H1 (cell line): ENCODE measurements at regions not wholly inside any gene's neighbourhood (a gene's known extent, or its start where the extent isn't known, plus 50 kb on each side); places are given as distances from the start of the nearest gene placed in this dataset.

ENCODE experiments used
- CTCF ChIA-PET: fragments of 300-600 bp; sonication (Branson Sonifier 250); formaldehyde crosslinking; loops from one replicate; lab custom pipeline; 2021; ENCODE audit not compliant: partially characterized antibody; lab: Charles Lee
- POLR2A ChIA-PET: fragments of 300-600 bp; sonication (Branson Sonifier 250); formaldehyde crosslinking; loops from one replicate; lab custom pipeline; 2021; ENCODE audit warnings: inconsistent platforms; ENCODE audit not compliant: partially characterized antibody; lab: Charles Lee
- DNase-seq, 2 experiments: peaks; one replicate each; pipeline versions ENCODE4 v3.0.0 to v3.0.0-alpha.2; 2010 to 2022; ENCODE audit warnings: low spot score in 2 of 2, low read depth in 1 of 2, mixed read lengths in 1 of 2
- FAIRE-seq: peaks from 2 replicates; lab custom pipeline; 2011; peaks lifted over from hg19 to GRCh38; lab: Jason Lieb, UNC
- H2AFZ ChIP-seq: 2 replicates; pipeline ENCODE4 v1.8.1; 2012; ENCODE audit warnings: low read length, inconsistent platforms
- H2AK5ac ChIP-seq: 2 replicates; pipeline ENCODE4 v1.6.1; 2013; ENCODE audit warnings: low read depth, low read length
- H2BK120ac ChIP-seq: replicated peaks from 2 replicates; pipeline ENCODE3; 2013; ENCODE audit warnings: low read depth, low read length, inconsistent platforms
- H2BK12ac ChIP-seq: 2 replicates; pipeline ENCODE4 v1.6.1; 2013; ENCODE audit warnings: low read depth, low read length
- H2BK15ac ChIP-seq: 2 replicates; pipeline ENCODE4 v1.6.1; 2013; ENCODE audit warnings: low read length
- H2BK20ac ChIP-seq: 2 replicates; pipeline ENCODE4 v1.6.1; 2013; ENCODE audit warnings: low read length
- H2BK5ac ChIP-seq: 2 replicates; pipeline ENCODE4 v1.6.1; 2013; ENCODE audit warnings: low read depth, low read length
- H3K14ac ChIP-seq: 2 replicates; pipeline ENCODE4 v1.6.1; 2013; ENCODE audit warnings: inconsistent platforms; ENCODE audit not compliant: insufficient read length
- H3K18ac ChIP-seq: 2 replicates; pipeline ENCODE4 v1.6.1; 2013; ENCODE audit warnings: low read length; ENCODE audit errors: extremely low read depth
- H3K23ac ChIP-seq: 2 replicates; pipeline ENCODE4 v1.6.1; 2013; ENCODE audit warnings: inconsistent platforms; ENCODE audit not compliant: insufficient read length
- H3K23me2 ChIP-seq: 2 replicates; pipeline ENCODE4 v1.6.1; 2013; ENCODE audit warnings: low read depth, low read length
- H3K27ac ChIP-seq: 2 replicates; pipeline ENCODE4 v1.6.1; 2011; ENCODE audit warnings: low read depth, low read length, inconsistent platforms
- H3K27me3 ChIP-seq, 4 experiments: replicated peaks in 1 of 4; 1 replicate in 1 of 4; 2 replicates in 3 of 4; pipeline versions ENCODE4 v1.6.1 to v1.8.1; 2011 to 2013; ENCODE audit warnings: low read length in 3 of 4, mild to moderate bottlenecking in 3 of 4, inconsistent platforms in 2 of 4, mixed read lengths in 2 of 4, moderate library complexity in 1 of 4; ENCODE audit not compliant: control insufficient read depth in 3 of 4, insufficient read depth in 3 of 4; ENCODE audit errors: extremely low read depth in 1 of 4
- H3K36me3 ChIP-seq, 4 experiments: 2 replicates each; pipeline versions ENCODE4 v1.6.1 to v1.8.1; 2011 to 2013; ENCODE audit warnings: mild to moderate bottlenecking in 4 of 4, low read length in 3 of 4, moderate library complexity in 2 of 4, control low read depth in 1 of 4, inconsistent platforms in 1 of 4; ENCODE audit not compliant: insufficient read depth in 4 of 4, control insufficient read depth in 2 of 4
- H3K4ac ChIP-seq: replicated peaks from 2 replicates; pipeline ENCODE3; 2013; ENCODE audit warnings: low read length, low read depth, mixed read lengths, inconsistent platforms; ENCODE audit not compliant: insufficient read length
- H3K4me1 ChIP-seq, 4 experiments: replicated peaks in 1 of 4; 1 replicate in 1 of 4; 2 replicates in 3 of 4; pipeline versions ENCODE4 v1.6.1 to v1.8.1; 2011 to 2013; ENCODE audit warnings: low read length in 3 of 4, inconsistent platforms in 2 of 4, mixed read lengths in 1 of 4; ENCODE audit not compliant: insufficient read depth in 4 of 4, control insufficient read depth in 3 of 4
- H3K4me2 ChIP-seq, 2 experiments: 2 replicates each; pipeline versions ENCODE4 v1.6.1 to v1.8.1; 2011 to 2013; ENCODE audit warnings: low read depth in 2 of 2, low read length in 2 of 2, control low read depth in 1 of 2, inconsistent platforms in 1 of 2, mild to moderate bottlenecking in 1 of 2; ENCODE audit not compliant: insufficient read depth in 1 of 2
- H3K4me3 ChIP-seq, 4 experiments: fragments of 200-600, 300-600 bp in 1 of 4; sonication (generic), shearing (Covaris generic), sonication (Bioruptor Twin) in 1 of 4; 2 replicates each; pipeline versions ENCODE4 v1.5.1 to v1.8.1; 2011 to 2016; ENCODE audit warnings: low read length in 4 of 4, low read depth in 3 of 4, control low read depth in 2 of 4, inconsistent platforms in 2 of 4, mild to moderate bottlenecking in 2 of 4, mixed read lengths in 1 of 4, moderate library complexity in 1 of 4; ENCODE audit not compliant: insufficient read depth in 2 of 4; ENCODE audit errors: extremely low read depth in 1 of 4
- H3K56ac ChIP-seq: replicated peaks from 2 replicates; pipeline ENCODE3; 2013; ENCODE audit warnings: low read depth, mild to moderate bottlenecking, mixed read lengths, low read length, inconsistent platforms; ENCODE audit not compliant: insufficient read length
- H3K79me1 ChIP-seq: 2 replicates; pipeline ENCODE4 v1.6.1; 2013; ENCODE audit warnings: low read depth, low read length, control low read depth
- H3K79me2 ChIP-seq, 2 experiments: 2 replicates each; pipeline versions ENCODE4 v1.6.1 to v1.8.1; 2012 to 2013; ENCODE audit warnings: low read length in 2 of 2, mild to moderate bottlenecking in 2 of 2, inconsistent platforms in 1 of 2; ENCODE audit not compliant: insufficient read depth in 2 of 2, control insufficient read depth in 1 of 2
- H3K9ac ChIP-seq, 4 experiments: replicated peaks in 1 of 4; 1 replicate in 1 of 4; 2 replicates in 3 of 4; pipeline versions ENCODE4 v1.6.1 to v1.8.1; 2011 to 2013; ENCODE audit warnings: low read depth in 3 of 4, low read length in 3 of 4, control low read depth in 2 of 4, mild to moderate bottlenecking in 2 of 4, moderate library complexity in 2 of 4, inconsistent platforms in 1 of 4; ENCODE audit errors: extremely low read depth in 1 of 4
- H3K9me3 ChIP-seq, 2 experiments: 2 replicates each; pipeline versions ENCODE4 v1.6.1 to v1.8.1; 2012 to 2013; ENCODE audit warnings: mild to moderate bottlenecking in 2 of 2, moderate library complexity in 2 of 2, control low read depth in 1 of 2, inconsistent platforms in 1 of 2, low read depth in 1 of 2, low read length in 1 of 2, mixed read lengths in 1 of 2; ENCODE audit not compliant: insufficient read depth in 2 of 2
- H4K20me1 ChIP-seq, 2 experiments: replicated peaks in 1 of 2; 2 replicates each; pipeline versions ENCODE3 to v1.8.1; 2011 to 2013; ENCODE audit warnings: inconsistent platforms in 2 of 2, low read length in 2 of 2, mild to moderate bottlenecking in 1 of 2; ENCODE audit not compliant: insufficient read depth in 2 of 2, control insufficient read depth in 1 of 2
- H4K5ac ChIP-seq: 2 replicates; pipeline ENCODE4 v1.6.1; 2013; ENCODE audit warnings: low read length, low read depth, mixed read lengths, inconsistent platforms; ENCODE audit not compliant: insufficient read length
- H4K8ac ChIP-seq: 2 replicates; pipeline ENCODE4 v1.8.0; 2013; ENCODE audit warnings: mild to moderate bottlenecking, moderate library complexity, low read length, inconsistent platforms; ENCODE audit not compliant: insufficient read depth; ENCODE audit errors: extremely low read depth
- H4K91ac ChIP-seq: replicated peaks from 2 replicates; pipeline ENCODE3; 2013; ENCODE audit warnings: low read length, mixed read lengths, inconsistent platforms; ENCODE audit not compliant: insufficient read length
- CBX8 ChIP-seq: fragments of 300-800, 300-1000 bp; sonication (generic); IDR thresholded peaks from 2 replicates; pipeline ENCODE4 v1.7.1; 2016; ENCODE audit warnings: low read depth, low read length, borderline replicate concordance
- GABPA ChIP-seq: IDR thresholded peaks from 2 replicates; pipeline ENCODE4 v1.6.1; 2011; ENCODE audit warnings: mild to moderate bottlenecking, low read length, moderate library complexity, borderline replicate concordance; ENCODE audit not compliant: insufficient read depth
- JUN ChIP-seq: IDR thresholded peaks from 2 replicates; pipeline ENCODE4 v1.6.1; 2011; ENCODE audit warnings: low read depth, mild to moderate bottlenecking, improper control_type of control experiment, low read length
- KDM4A ChIP-seq: IDR thresholded peaks from one replicate; pipeline ENCODE4 v1.7.1; 2012; ENCODE audit warnings: low read depth, mild to moderate bottlenecking, moderate library complexity, low read length, inconsistent platforms; ENCODE audit not compliant: severe bottlenecking
- NRF1 ChIP-seq: IDR thresholded peaks from 2 replicates; pipeline ENCODE4 v1.6.1; 2011; ENCODE audit warnings: mild to moderate bottlenecking, low read depth, low read length, improper control_type of control experiment
- POLR2AphosphoS5 ChIP-seq: IDR thresholded peaks from 2 replicates; pipeline ENCODE4 v1.6.1; 2011; ENCODE audit warnings: low read depth, low read length
- SAP30 ChIP-seq: fragments of 300-600 bp; sonication (generic); IDR thresholded peaks from 2 replicates; pipeline ENCODE4 v1.7.1; 2012; ENCODE audit warnings: low read length, moderate library complexity, mild to moderate bottlenecking, inconsistent platforms; ENCODE audit not compliant: insufficient read depth, insufficient replicate concordance
- SIRT6 ChIP-seq: IDR thresholded peaks from one replicate; pipeline ENCODE4 v1.7.1; 2012; ENCODE audit warnings: low read length, inconsistent platforms
- SIX5 ChIP-seq: IDR thresholded peaks from 2 replicates; pipeline ENCODE4 v1.6.1; 2011; ENCODE audit warnings: mild to moderate bottlenecking, low read depth, low read length
- SP2 ChIP-seq: IDR thresholded peaks from 2 replicates; pipeline ENCODE4 v1.6.1; 2012; ENCODE audit warnings: mild to moderate bottlenecking, low read length, inconsistent platforms
- SP4 ChIP-seq: IDR thresholded peaks from 2 replicates; pipeline ENCODE4 v1.6.1; 2012; ENCODE audit warnings: low read length, inconsistent platforms
- TAF1 ChIP-seq: IDR thresholded peaks from 2 replicates; pipeline ENCODE4 v1.6.1; 2011; ENCODE audit warnings: mild to moderate bottlenecking, low read depth, low read length
- TCF12 ChIP-seq: IDR thresholded peaks from 2 replicates; pipeline ENCODE4 v1.6.1; 2011; ENCODE audit warnings: low read depth, mild to moderate bottlenecking, low read length
- USF2 ChIP-seq: IDR thresholded peaks from 2 replicates; pipeline ENCODE4 v1.6.1; 2011; ENCODE audit warnings: low read length, improper control_type of control experiment
- ZNF274 ChIP-seq: IDR thresholded peaks from 2 replicates; pipeline ENCODE4 v1.7.0; 2012; ENCODE audit warnings: low read length, borderline replicate concordance; ENCODE audit errors: extremely low read depth
- WGBS, 2 experiments: shearing (Covaris generic) in 1 of 2; methylation state at CpG; one replicate each; pipeline versions ENCODE4 v1.1.6 to v1.1.7; 2013 to 2015; ENCODE audit warnings: low lambda C conversion rate in 2 of 2, mixed read lengths in 2 of 2, inconsistent platforms in 1 of 2, low coverage in 1 of 2, missing lambda C conversion rate in 1 of 2; ENCODE audit not compliant: insufficient replicate concordance in 2 of 2, insufficient coverage in 1 of 2, insufficient read length in 1 of 2; ENCODE audit errors: extremely low coverage in 1 of 2, missing lambda C conversion rate in 1 of 2; 5-methylcytosine and 5-hydroxymethylcytosine counted together

- H3K18ac ChIP-seq, result no peak overlapping the region
- no peak overlapping the region for H3K4me2 ChIP-seq
- ChIA-PET POLR2A (interaction anchor here (0.6 kb wide), 2 partner anchors 110 to 197 kb away, joined by 3 read pairs; no protein-coding TSS in a partner anchor), CTCF (interaction anchor here (0.6 to 1.6 kb wide), 11 partner anchors 8 to 584 kb away, joined by 3 to 10 read pairs (median 4); no protein-coding TSS in a partner anchor)
- H3K27me3 ChIP-seq, result no peaks in the 10 kb centered on the region
- H2AFZ ChIP-seq, result no peak overlapping the region
- no peaks in the 10 kb centered on the region for H4K20me1 ChIP-seq
- FAIRE-seq, result no peak
- H3K56ac ChIP-seq, result no peak overlapping the region
- no peak overlapping the region for H3K27ac ChIP-seq
- H3K79me1 ChIP-seq, result no peaks in the 10 kb centered on the region
- H3K36me3 ChIP-seq, result no peaks in the 10 kb centered on the region
- H3K9me3 ChIP-seq, result peaks cover 0 to 7% of the 10 kb centered on the region in 2 experiments; a peak in 2 of 4 replicates
- H3K79me2 ChIP-seq, result no peaks in the 10 kb centered on the region
- 85% methylated on average over 7 of the region's 7 CpGs; no CpG with 5 or more reads in 1 of the 2 experiments for WGBS, 2 experiments
- no peak overlapping the region for H2BK20ac ChIP-seq
- no peak overlapping the region for H3K4ac ChIP-seq
- H4K8ac ChIP-seq, result no peak overlapping the region
- no peaks in the 10 kb centered on the region for H3K4me1 ChIP-seq
- H4K5ac ChIP-seq, result no peak overlapping the region
- H4K91ac ChIP-seq, result no peak overlapping the region
- no peaks in the 10 kb centered on the region for H3K23me2 ChIP-seq
- no peak overlapping the region for H3K23ac ChIP-seq
- no peak overlapping the region for H2BK12ac ChIP-seq
- no peak overlapping the region for H3K9ac ChIP-seq
- no peak overlapping the region for H2BK5ac ChIP-seq
- no peak overlapping the region for H3K14ac ChIP-seq
- DNase-seq, result no peak
- H2BK15ac ChIP-seq, result no peak overlapping the region
- H3K4me3 ChIP-seq, result no peak overlapping the region
- no peak overlapping the region for H2AK5ac ChIP-seq
- H2BK120ac ChIP-seq, result no peak overlapping the region
- TF ChIP-seq SP4 (no peak), JUN (no peak), SIRT6 (no peak), GABPA (no peak), KDM4A (no peak), ZNF274 (no peak), TAF1 (no peak), TCF12 (no peak), SP2 (no peak), NRF1 (no peak), POLR2AphosphoS5 (no peak), CBX8 (no peak), SIX5 (no peak), USF2 (no peak), SAP30 (no peak)
Measured at GRCh38 chr19:13712767-13713201, 51.5 kb upstream of the MRI1 start.
